Tibial nerve (tissue), 4 donors: ENCODE measurements at regions not wholly inside any gene's neighbourhood (a gene's known extent, or its start where the extent isn't known, plus 50 kb on each side); places are given as distances from the start of the nearest gene placed in this dataset.

ENCODE experiments used
- DNase-seq, 2 donors: peaks; one replicate each; pipeline ENCODE4 v3.0.0-alpha.2; 2019; ENCODE audit warnings: low spot score in 2 of 2
- H3K27ac ChIP-seq, 4 donors: fragments of 200-600 bp; sonication (generic) in 3 of 4; one replicate each; pipeline ENCODE4 v1.5.1; 2017 to 2019; ENCODE audit warnings: mild to moderate bottlenecking in 1 of 4
- H3K27me3 ChIP-seq, 2 donors: fragments of 200-600 bp; sonication (generic) in 1 of 2; one replicate each; pipeline versions ENCODE4 v1.5.1 to v1.6.0; 2017 to 2019
- H3K36me3 ChIP-seq, 3 donors: fragments of 200-600 bp; sonication (generic); one replicate each; pipeline ENCODE4 v1.5.1; 2018 to 2019
- H3K4me1 ChIP-seq, 4 donors: fragments of 200-600 bp; sonication (generic) in 3 of 4; one replicate each; pipeline ENCODE4 v1.5.1; 2017 to 2019
- H3K4me3 ChIP-seq, 4 donors: fragments of 200-600 bp; sonication (generic) in 3 of 4; one replicate each; pipeline ENCODE4 v1.5.1; 2017 to 2019; ENCODE audit warnings: mild to moderate bottlenecking in 1 of 4, moderate library complexity in 1 of 4
- H3K9me3 ChIP-seq, 4 donors: fragments of 200-600 bp; sonication (generic) in 3 of 4; one replicate each; pipeline ENCODE4 v1.5.1; 2017 to 2019
- EP300 ChIP-seq, 2 donors: sonication (generic); formaldehyde crosslinking; IDR thresholded peaks; one replicate each; pipeline ENCODE4 v1.6.1; 2017; ENCODE audit warnings: antibody characterized with exemption in 2 of 2, mild to moderate bottlenecking in 1 of 2
- POLR2A ChIP-seq, 2 donors: fragments of 450-650 bp; IDR thresholded peaks; one replicate each; pipeline ENCODE4 v1.6.1; 2017; ENCODE audit warnings: antibody characterized with exemption in 2 of 2, mild to moderate bottlenecking in 2 of 2, moderate library complexity in 2 of 2
- WGBS, 2 donors: methylation state at CpG; one replicate each; pipeline ENCODE4 v1.1.5; 2018; 5-methylcytosine and 5-hydroxymethylcytosine counted together
- TF ChIP-seq, protein P1 (sequence below), 5 experiments: fragments of 200-600 bp in 3 of 5; fragments of 450-650 bp in 2 of 5; sonication (generic) in 3 of 5; IDR thresholded peaks; one replicate each; pipeline ENCODE4 v1.5.1; 2016 to 2019; ENCODE audit warnings: antibody characterized with exemption in 5 of 5, mild to moderate bottlenecking in 3 of 5, moderate library complexity in 2 of 5

DNA sequence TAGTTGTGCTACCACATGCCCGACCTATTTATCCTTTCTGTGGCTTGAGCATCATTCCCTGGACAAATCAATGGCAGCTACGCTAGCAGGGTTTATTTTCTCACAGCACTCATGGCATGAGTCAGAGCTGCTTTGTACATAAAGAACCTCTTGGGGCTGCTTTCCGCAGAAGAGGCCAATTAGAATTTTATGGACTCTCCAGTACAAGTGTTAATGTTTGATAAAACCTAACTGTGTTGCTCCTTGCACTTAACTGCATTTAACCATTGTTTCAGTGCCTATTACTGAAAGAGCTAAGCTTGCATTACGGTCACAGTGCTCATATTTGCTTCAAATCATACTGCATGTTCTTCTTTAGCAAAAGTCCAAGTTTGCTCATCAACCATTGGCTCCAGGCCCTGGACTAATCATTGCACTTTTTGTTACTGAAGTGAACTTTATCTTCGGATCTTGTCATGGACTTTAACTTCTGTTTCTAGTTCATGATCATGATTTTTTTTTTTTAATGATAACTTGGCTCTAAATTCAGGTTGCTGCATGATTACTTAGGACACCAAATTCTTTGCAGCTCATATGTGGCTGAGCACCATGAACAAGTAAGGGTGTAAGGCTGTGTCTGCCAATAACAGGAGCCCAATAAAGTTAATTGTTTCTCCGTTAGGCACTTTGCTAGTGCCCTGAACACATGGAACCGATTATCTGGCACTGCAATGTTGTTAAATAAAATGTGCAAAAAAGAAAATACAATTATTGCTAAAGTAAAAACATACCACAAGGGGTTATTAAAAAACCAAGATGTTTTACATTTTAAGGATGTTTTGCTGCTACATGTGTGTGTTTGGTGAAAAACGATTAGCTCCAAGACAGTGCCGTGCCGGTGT, 492.2 kb downstream of the KCNJ2 start:
- WGBS, 2 donors, result 44 to 51% methylated on average over 10 of the region's 10 CpGs
- TF ChIP-seq POLR2A (IDR thresholded peaks at IDR 0.05) (no peak), EP300 (IDR thresholded peaks at IDR 0.05) (no peak)
- H3K27ac ChIP-seq, result no peak overlapping the region
- no peaks in the 10 kb centered on the region for H3K9me3 ChIP-seq
- no peak overlapping the region for H3K4me3 ChIP-seq
- no peak for DNase-seq
- peaks cover 0 to 13% (median 2%) of the 10 kb centered on the region in 4 donors for H3K4me1 ChIP-seq
- no peaks in the 10 kb centered on the region for H3K27me3 ChIP-seq
- H3K36me3 ChIP-seq, result no peaks in the 10 kb centered on the region

DNA sequence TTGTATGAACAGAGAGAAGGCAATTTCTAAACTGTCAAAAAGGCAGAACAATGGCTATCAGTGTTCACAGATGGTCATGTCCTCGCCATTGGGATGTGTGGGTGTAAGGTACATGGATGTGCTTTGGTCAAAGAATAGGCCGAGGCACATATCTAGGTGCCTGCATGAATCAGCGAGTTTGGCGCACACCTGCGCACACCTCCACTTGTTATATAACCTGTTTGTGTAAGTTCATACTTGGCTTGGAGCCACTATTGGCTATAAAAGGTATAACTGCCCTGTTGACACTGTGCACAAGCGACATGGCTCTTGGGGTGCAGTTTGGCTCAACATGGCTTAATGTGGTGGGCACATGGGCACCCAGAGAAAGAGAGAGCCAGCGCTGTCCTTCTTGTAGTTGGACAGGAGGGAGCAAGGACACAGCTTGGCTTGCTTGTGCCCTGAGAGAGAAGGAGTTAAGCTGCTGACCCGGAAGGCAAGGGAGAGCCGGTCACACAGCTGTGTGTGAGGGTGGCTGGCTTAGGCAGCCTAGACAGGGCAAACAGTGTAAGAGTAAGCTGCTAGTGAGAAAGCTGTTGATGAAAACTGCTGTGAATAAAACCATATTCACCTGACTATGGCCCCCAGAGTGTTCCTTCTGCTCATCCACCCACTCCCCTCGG, 499.1 kb downstream of the KCNJ2 start:
- Histone ChIP-seq H3K36me3 (no peaks in the 10 kb centered on the region), H3K9me3 (no peaks in the 10 kb centered on the region), H3K4me1 (no peaks in the 10 kb centered on the region), H3K27me3 (no peaks in the 10 kb centered on the region), H3K27ac (no peak overlapping the region), H3K4me3 (no peak overlapping the region)
- TF ChIP-seq, protein P1, sequence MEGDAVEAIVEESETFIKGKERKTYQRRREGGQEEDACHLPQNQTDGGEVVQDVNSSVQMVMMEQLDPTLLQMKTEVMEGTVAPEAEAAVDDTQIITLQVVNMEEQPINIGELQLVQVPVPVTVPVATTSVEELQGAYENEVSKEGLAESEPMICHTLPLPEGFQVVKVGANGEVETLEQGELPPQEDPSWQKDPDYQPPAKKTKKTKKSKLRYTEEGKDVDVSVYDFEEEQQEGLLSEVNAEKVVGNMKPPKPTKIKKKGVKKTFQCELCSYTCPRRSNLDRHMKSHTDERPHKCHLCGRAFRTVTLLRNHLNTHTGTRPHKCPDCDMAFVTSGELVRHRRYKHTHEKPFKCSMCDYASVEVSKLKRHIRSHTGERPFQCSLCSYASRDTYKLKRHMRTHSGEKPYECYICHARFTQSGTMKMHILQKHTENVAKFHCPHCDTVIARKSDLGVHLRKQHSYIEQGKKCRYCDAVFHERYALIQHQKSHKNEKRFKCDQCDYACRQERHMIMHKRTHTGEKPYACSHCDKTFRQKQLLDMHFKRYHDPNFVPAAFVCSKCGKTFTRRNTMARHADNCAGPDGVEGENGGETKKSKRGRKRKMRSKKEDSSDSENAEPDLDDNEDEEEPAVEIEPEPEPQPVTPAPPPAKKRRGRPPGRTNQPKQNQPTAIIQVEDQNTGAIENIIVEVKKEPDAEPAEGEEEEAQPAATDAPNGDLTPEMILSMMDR (IDR thresholded peaks at IDR 0.05), result no peak
- no peak for TF ChIP-seq POLR2A (IDR thresholded peaks at IDR 0.05)
- no peak for TF ChIP-seq EP300 (IDR thresholded peaks at IDR 0.05)
- WGBS, 2 donors, result 76 to 80% methylated on average over 10 of the region's 10 CpGs
- DNase-seq, result no peak

DNA sequence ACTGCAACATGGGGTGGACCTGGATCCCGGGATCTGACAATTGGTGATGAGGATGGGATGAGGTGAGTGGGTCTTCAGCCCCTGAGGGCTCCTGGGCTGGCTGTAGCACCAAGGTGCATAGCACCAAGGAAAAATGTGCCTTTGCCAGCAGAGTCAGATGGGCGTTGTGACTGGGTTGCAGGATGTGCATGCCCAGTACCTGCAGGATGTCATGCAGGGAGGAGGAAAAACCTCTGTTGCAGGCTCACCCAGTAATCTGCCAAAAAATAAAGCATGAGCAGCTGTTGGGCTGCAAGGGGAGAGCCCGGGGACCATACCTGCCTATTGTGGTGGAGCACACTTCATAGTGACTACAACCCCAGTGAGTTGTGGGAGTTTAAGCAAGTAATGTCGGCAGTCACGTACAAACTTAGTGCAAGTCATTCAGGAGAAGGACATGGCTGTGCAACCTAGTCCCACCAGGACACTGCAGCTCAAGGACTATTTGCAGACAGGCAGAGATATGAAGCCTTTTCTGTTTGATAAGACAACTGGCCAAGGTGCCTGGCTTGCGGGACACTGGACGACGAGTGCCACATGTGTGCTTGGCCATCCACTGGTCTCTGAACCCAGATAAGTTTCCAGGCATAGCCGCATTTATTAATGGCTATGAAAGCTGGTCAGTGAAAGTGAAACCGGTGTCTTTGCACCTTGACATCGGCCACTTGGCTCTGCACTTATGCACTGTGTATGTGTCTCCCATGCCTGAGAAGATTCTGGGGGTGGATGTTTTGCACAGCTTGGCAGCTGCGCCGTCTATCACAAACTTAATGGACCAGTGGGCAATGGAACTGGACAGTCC, 499.8 kb downstream of the KCNJ2 start:
- 89 to 92% methylated on average over 13 of the region's 13 CpGs for WGBS, 2 donors

DNA sequence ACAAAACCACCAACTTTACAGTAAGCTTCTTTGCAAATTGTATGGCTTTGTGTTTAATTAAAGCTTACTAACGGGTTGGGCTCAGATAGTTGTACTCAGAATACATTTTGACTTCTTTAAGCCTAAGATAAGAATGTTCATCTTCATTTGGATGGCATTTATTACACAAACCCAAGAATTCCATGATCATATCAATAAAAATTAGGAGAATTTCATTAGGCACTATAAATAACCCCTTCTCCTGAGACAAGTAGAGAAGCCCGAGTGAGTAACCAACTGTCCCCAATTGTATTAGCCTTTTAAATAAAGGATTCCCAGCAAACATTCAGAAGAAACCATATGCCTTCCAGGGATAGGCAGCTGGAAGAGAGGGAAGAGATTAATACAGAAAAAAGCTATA, 504.7 kb downstream of the KCNJ2 start:
- Histone ChIP-seq H3K36me3 (no peaks in the 10 kb centered on the region), H3K4me1 (no peaks in the 10 kb centered on the region), H3K27me3 (no peaks in the 10 kb centered on the region), H3K27ac (no peak overlapping the region), H3K9me3 (no peaks in the 10 kb centered on the region), H3K4me3 (no peak overlapping the region)
- DNase-seq, result no peak
- 48 to 61% methylated on average over 2 of the region's 2 CpGs for WGBS, 2 donors
- no peak for TF ChIP-seq EP300 (IDR thresholded peaks at IDR 0.05)
- no peak for TF ChIP-seq POLR2A (IDR thresholded peaks at IDR 0.05)
- TF ChIP-seq, protein P1 (IDR thresholded peaks at IDR 0.05), result no peak

More for the DNA sequence above, 499.8 kb downstream of the KCNJ2 start:
- H3K4me3 ChIP-seq, result no peak overlapping the region
- no peak for DNase-seq
- H3K36me3 ChIP-seq, result no peaks in the 10 kb centered on the region
- TF ChIP-seq EP300 (IDR thresholded peaks at IDR 0.05) (no peak), POLR2A (IDR thresholded peaks at IDR 0.05) (no peak)
- TF ChIP-seq, protein P1 (IDR thresholded peaks at IDR 0.05), result no peak
- H3K4me1 ChIP-seq, result no peaks in the 10 kb centered on the region
- H3K27me3 ChIP-seq, result no peaks in the 10 kb centered on the region
- H3K27ac ChIP-seq, result no peak overlapping the region
- H3K9me3 ChIP-seq, result no peaks in the 10 kb centered on the region

DNA sequence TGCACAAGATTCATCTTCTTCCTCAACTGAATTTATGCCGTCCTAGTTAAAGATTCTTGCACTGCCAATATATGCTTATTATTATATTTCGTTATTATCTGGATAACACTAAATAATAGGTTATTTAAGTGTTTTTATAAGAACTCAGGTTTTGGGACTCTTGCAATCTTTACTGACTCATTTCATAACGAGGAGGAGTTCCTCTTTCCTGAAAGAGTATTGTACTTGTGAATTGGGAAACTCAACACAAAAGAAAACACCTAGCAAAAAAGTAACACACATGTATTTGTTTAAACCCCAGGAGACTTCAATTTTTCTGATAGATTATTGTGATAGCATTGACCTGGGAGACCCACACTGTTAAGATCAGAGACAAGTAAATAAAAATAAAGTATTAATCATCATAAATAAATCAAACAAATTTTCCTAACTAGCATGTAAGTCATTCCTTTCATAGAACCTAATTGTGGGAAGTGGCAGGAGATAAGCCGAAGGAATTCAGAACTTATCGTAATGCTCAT, 505.8 kb downstream of the KCNJ2 start:
- 78 to 80% methylated on average over 5 of the region's 5 CpGs for WGBS, 2 donors
- Histone ChIP-seq H3K27ac (no peak overlapping the region), H3K4me1 (no peaks in the 10 kb centered on the region), H3K4me3 (no peak overlapping the region), H3K27me3 (no peaks in the 10 kb centered on the region), H3K9me3 (no peaks in the 10 kb centered on the region), H3K36me3 (no peaks in the 10 kb centered on the region)
- no peak for DNase-seq
- no peak for TF ChIP-seq EP300 (IDR thresholded peaks at IDR 0.05)
- TF ChIP-seq POLR2A (IDR thresholded peaks at IDR 0.05), result no peak
- TF ChIP-seq, protein P1 (IDR thresholded peaks at IDR 0.05), result no peak
